DOHH2 (cell line): ENCODE measurements at regions not wholly inside any gene's neighbourhood (a gene's known extent, or its start where the extent isn't known, plus 50 kb on each side); places are given as distances from the start of the nearest gene placed in this dataset.

ENCODE experiments used
- H3F3A ChIP-seq: fragments of 200-600 bp; sonication (generic), shearing (Covaris generic); 2 replicates; pipeline ENCODE4 v1.6.0; 2016; ENCODE audit warnings: antibody characterized with exemption, mild to moderate bottlenecking; ENCODE audit not compliant: control insufficient read depth, insufficient read depth
- H3K27ac ChIP-seq: fragments of 200-600 bp; sonication (generic); 2 replicates; pipeline ENCODE4 v1.5.1; 2014; ENCODE audit warnings: low read depth, mild to moderate bottlenecking, low read length, moderate library complexity
- H3K27me3 ChIP-seq: fragments of 200-600 bp; sonication (generic); 2 replicates; pipeline ENCODE4 v1.6.1; 2014; ENCODE audit warnings: mild to moderate bottlenecking, low read length, mixed read lengths; ENCODE audit not compliant: control insufficient read depth
- H3K36me3 ChIP-seq: fragments of 200-600 bp; sonication (generic); 2 replicates; pipeline ENCODE4 v1.6.1; 2014; ENCODE audit warnings: mild to moderate bottlenecking, low read length, moderate library complexity, mixed read lengths; ENCODE audit not compliant: control insufficient read depth
- H3K4me1 ChIP-seq: fragments of 200-600 bp; sonication (generic); 2 replicates; pipeline ENCODE4 v1.6.1; 2014; ENCODE audit warnings: mild to moderate bottlenecking, low read length, mixed read lengths; ENCODE audit not compliant: control insufficient read depth
- H3K4me2 ChIP-seq: fragments of 200-600 bp; sonication (generic); 2 replicates; pipeline ENCODE4 v1.6.0; 2014; ENCODE audit warnings: mild to moderate bottlenecking, low read length, moderate library complexity
- H3K4me3 ChIP-seq: fragments of 200-600 bp; sonication (generic); 2 replicates; pipeline ENCODE4 v1.5.1; 2014; ENCODE audit warnings: mild to moderate bottlenecking, low read length, mixed read lengths
- H3K79me2 ChIP-seq: fragments of 200-600 bp; sonication (generic); 2 replicates; pipeline ENCODE4 v1.6.1; 2014; ENCODE audit warnings: mild to moderate bottlenecking, low read length, mixed read lengths; ENCODE audit not compliant: control insufficient read depth
- H3K9me2 ChIP-seq: fragments of 200-600 bp; sonication (generic); replicated peaks from 2 replicates; pipeline ENCODE4 v1.6.1; 2014; ENCODE audit warnings: mild to moderate bottlenecking, low read length, mixed read lengths; ENCODE audit not compliant: control insufficient read depth
- H3K9me3 ChIP-seq: fragments of 200-600 bp; sonication (generic); 2 replicates; pipeline ENCODE4 v1.6.1; 2014; ENCODE audit warnings: antibody characterized with exemption, low read length, mixed read lengths; ENCODE audit not compliant: control insufficient read depth, insufficient read depth
- H4K20me1 ChIP-seq: fragments of 200-600 bp; sonication (generic); 2 replicates; pipeline ENCODE4 v1.6.0; 2014; ENCODE audit warnings: low read depth, mild to moderate bottlenecking, antibody characterized with exemption, low read length, moderate library complexity; ENCODE audit not compliant: control insufficient read depth, insufficient read depth
- CTCF ChIP-seq: fragments of 200-600 bp; sonication (generic); IDR thresholded peaks from one replicate; pipeline ENCODE4 v1.5.1; 2014; ENCODE audit warnings: antibody characterized with exemption, mild to moderate bottlenecking, low read depth, low read length; ENCODE audit not compliant: poor library complexity, severe bottlenecking
- EZH2phosphoT487 ChIP-seq: fragments of 200-600 bp; sonication (generic); IDR thresholded peaks from 2 replicates; pipeline ENCODE4 v1.6.1; 2017; ENCODE audit warnings: borderline replicate concordance, mild to moderate bottlenecking, antibody characterized with exemption, low read length, moderate library complexity, mixed read lengths

- Histone ChIP-seq H3K4me2 (no peak overlapping the region), H3K4me1 (no peaks in the 10 kb centered on the region), H3K27me3 (no peaks in the 10 kb centered on the region), H4K20me1 (no peaks in the 10 kb centered on the region), H3F3A (no peaks in the 10 kb centered on the region), H3K36me3 (no peaks in the 10 kb centered on the region), H3K79me2 (no peaks in the 10 kb centered on the region), H3K9me2 (0 out of 2 replicates have a peak, but pooled peaks cover 3% of the 10 kb centered on the region), H3K4me3 (no peak overlapping the region), H3K27ac (no peak overlapping the region), H3K9me3 (no peaks in the 10 kb centered on the region)
- TF ChIP-seq CTCF (no peak), EZH2phosphoT487 (no peak)
Measured at GRCh38 chr2:193527146-193527545, 1332.4 kb upstream of the TMEFF2 start.

DNA sequence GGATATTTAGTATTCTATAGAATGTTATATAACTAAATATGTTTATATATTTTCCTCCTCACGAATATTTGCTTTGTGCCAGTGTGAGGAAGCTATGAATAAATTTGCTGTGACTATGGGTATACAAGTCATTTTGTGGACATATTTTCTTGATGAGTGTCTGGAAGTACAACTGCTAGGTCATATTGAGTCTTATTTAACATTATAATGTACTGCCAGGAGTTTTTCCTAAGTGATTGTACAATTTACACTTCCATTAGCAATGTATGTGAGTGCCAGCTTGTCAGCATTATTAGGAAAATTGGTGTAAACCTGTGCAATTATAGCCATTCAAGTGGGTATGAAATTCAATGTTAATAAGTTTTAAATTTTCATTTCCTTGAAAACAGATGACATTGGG, 1328.9 kb upstream of the TMEFF2 start:
- no peaks in the 10 kb centered on the region for H3K9me3 ChIP-seq
- no peaks in the 10 kb centered on the region for H3F3A ChIP-seq
- no peak overlapping the region for H3K4me3 ChIP-seq
- no peak overlapping the region for H3K4me2 ChIP-seq
- no peak overlapping the region for H3K27ac ChIP-seq
- H3K27me3 ChIP-seq = no peaks in the 10 kb centered on the region
- TF ChIP-seq CTCF (no peak), EZH2phosphoT487 (no peak)
- no peaks in the 10 kb centered on the region for H3K4me1 ChIP-seq
- H3K79me2 ChIP-seq = no peaks in the 10 kb centered on the region
- 0 out of 2 replicates have a peak, but pooled peaks cover 3% of the 10 kb centered on the region for H3K9me2 ChIP-seq
- H3K36me3 ChIP-seq = no peaks in the 10 kb centered on the region
- H4K20me1 ChIP-seq = no peaks in the 10 kb centered on the region

DNA sequence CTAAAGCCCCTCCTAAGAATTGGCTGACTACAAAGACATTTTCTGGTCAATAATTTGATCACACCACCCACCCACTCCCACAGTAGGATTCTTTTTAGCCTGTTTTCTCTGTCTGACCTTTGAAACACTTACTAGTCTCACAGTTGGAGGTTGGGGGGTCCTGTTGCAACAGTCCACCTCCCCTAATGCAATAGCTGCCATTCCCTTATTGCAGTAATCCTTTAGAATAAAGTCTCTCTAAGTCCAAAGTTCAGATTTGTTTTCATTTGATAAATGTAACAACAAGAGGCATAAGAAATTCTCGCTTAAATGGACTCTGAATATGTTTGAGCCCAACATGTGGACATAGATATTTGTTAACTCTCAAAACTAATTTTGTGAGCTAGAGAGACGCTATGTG, 1326.8 kb upstream of the TMEFF2 start:
- H3K9me3 ChIP-seq = no peaks in the 10 kb centered on the region
- H3K79me2 ChIP-seq = no peaks in the 10 kb centered on the region
- no peaks in the 10 kb centered on the region for H3K4me1 ChIP-seq
- H3K27ac ChIP-seq = no peak overlapping the region
- H3F3A ChIP-seq = no peaks in the 10 kb centered on the region
- H3K9me2 ChIP-seq = no peaks in the 10 kb centered on the region
- no peak overlapping the region for H3K4me2 ChIP-seq
- H3K36me3 ChIP-seq = no peaks in the 10 kb centered on the region
- no peaks in the 10 kb centered on the region for H4K20me1 ChIP-seq
- H3K27me3 ChIP-seq = no peaks in the 10 kb centered on the region
- no peak overlapping the region for H3K4me3 ChIP-seq
- TF ChIP-seq EZH2phosphoT487 = no peak

- no peaks in the 10 kb centered on the region for H3K4me1 ChIP-seq
- H4K20me1 ChIP-seq = no peaks in the 10 kb centered on the region
- H3K9me3 ChIP-seq = no peaks in the 10 kb centered on the region
- no peak overlapping the region for H3K4me2 ChIP-seq
- H3K27ac ChIP-seq = no peak overlapping the region
- H3K4me3 ChIP-seq = no peak overlapping the region
- H3F3A ChIP-seq = no peaks in the 10 kb centered on the region
- H3K79me2 ChIP-seq = no peaks in the 10 kb centered on the region
- TF ChIP-seq CTCF (no peak), EZH2phosphoT487 (no peak)
- H3K36me3 ChIP-seq = no peaks in the 10 kb centered on the region
- no peaks in the 10 kb centered on the region for H3K27me3 ChIP-seq
- H3K9me2 ChIP-seq = no peaks in the 10 kb centered on the region
Measured at GRCh38 chr2:193520709-193521458, 1326.2 kb upstream of the TMEFF2 start.
